ENCODE measurements at regions not wholly inside any gene's neighbourhood (a gene's known extent, or its start where the extent isn't known, plus 50 kb on each side); places are given as distances from the start of the nearest gene placed in this dataset.

DNA sequence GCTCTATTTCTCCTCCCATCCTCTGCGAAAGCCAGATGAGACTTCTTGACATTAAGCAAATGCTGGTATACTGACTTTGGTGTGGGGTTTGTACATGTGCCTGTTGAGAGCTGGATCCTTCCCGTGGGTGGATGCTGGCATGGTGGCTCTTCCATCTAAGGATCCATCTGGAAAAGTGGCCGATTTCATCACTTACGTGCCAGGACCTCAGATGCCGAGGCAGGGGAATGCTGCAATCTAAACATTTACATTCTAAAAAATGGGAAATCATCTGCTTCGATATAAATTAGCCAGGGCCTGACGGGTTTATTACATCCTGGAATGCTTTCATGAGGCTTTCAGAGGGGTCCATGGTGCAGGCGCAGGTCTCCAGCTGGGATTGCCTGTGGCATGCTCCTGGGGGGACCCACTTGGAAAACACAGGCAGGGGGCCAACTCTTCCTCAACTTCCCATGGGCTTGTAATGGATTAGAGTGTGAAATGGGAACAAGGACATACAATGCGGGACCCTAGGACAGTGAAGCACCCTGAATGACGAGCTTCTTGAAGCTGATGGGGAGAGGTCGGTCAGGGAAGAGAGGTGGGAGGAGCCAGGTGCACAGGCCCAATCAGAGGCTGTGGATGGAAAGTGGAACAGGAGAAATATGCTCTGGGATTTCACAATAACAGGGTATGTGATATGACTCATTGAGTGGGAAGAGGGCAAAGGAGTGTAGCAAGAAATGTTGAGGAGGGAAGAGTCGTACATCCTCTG is 105.5 kb upstream of the PITX1 start:
- peak; percentile 58 for DNase-seq (ENCODE audit: low spot score)

GRCh38 chr5:135138116-135138850 is 104.3 kb upstream of the PITX1 start:
- no peak for DNase-seq (ENCODE audit: low spot score)

DNA sequence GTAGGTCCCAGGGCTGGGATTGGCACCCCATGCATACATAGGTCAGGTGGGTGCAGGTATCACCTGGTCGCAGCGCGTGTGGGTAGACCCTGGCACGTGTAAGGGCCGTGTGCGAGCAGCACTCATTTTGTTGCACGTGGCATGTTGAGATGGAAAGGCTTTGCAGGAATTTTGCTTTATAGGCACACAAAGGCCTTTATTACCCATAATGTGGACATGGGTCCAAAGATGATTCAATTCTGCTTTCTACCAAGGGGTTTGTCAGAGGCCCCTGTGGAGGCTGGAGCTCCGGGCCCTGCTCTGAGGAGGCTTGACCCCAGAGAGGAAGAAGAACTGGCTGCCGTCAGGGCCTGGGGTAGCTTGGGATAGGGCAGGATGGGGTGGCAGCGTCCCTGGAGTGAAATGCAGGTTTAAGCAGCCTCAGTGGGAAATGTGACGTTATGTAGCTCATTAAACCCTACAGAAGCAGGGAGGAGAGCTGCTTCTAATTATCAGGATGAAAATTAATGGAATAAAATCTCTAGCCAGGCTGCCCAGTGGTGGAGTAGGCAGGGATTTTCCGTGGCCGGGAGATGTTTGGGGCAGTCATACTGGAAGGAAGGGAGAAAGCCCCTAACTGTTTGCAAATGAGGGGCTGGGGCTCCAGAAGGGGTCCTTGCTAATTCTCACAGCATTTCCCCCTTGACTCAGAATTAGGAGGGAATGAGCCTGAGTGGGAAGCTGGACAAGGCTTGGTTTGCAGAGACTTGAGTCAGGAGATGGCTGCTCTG is 103.3 kb upstream of the PITX1 start:
- no peak for DNase-seq (ENCODE audit: low spot score)

DNA sequence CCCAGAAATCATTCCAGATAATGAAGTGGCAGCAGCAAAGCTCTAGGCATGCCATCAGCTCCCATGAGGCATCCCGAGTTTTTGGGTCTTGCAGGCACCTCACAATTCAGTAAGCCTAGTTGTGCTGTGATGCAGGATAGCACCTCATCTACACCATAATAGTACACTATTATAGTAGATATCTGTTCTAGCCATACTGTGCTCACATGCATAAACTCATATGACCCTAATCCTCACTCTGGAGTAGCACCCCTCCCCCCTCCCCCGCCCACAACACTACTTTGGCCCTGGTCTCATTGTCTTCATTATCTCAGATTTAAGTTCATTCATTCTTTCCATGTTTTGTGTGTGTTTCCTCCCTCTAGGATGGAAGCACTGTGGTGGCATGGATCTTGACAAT is 102.5 kb upstream of the PITX1 start:
- no peak for DNase-seq (ENCODE audit: low spot score)

- no peak for DNase-seq (ENCODE audit: low spot score)
Observed at GRCh38 chr5:135135530-135136226, 101.7 kb upstream of the PITX1 start.

DNA sequence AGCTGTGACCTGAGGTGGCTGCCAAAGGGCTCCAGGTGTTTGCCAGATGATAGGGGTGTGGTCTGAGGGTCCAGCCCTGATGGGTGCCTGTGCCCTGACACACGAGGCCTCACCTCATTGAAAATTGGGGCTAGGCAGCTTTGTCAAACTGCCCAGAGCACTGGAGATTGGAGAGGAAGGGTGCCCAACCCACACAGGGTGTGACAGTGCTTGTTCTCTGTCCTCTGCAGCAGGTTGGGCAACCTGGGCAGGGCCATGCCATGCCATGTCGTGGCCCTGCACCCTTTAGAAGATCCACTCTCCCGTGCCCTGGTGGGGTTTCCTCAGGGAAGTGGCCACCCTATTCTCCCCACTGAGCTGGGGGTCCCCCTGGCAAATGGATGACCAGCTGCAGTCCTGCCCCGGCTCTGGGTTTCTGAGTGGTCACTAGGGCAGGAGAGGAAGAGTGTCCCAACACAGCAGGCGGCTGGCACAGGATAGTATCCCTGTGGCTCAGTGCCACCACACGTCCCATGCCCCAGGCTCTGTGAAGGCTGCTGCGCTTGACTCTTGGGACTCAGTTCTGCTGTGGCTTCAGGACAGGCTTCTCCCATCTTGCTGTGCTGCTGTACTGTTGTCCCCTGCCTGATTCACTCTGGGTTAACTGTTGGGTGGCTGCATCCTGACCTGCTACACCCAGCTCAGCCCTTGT is 100.8 kb upstream of the PITX1 start:
- no peak for DNase-seq (ENCODE audit: low spot score)

GRCh38 chr5:135133698-135134515 is 99.9 kb upstream of the PITX1 start:
- no peak for DNase-seq (ENCODE audit: low spot score)

- no peak for DNase-seq (ENCODE audit: low spot score)
Observed at GRCh38 chr5:135133181-135133580, 99.2 kb upstream of the PITX1 start.

GRCh38 chr5:135131801-135132680 is 98.0 kb upstream of the PITX1 start:
- no peak for DNase-seq (ENCODE audit: low spot score)

GRCh38 chr5:135130261-135131215 is 96.5 kb upstream of the PITX1 start:
- no peak for DNase-seq (ENCODE audit: low spot score)

DNA sequence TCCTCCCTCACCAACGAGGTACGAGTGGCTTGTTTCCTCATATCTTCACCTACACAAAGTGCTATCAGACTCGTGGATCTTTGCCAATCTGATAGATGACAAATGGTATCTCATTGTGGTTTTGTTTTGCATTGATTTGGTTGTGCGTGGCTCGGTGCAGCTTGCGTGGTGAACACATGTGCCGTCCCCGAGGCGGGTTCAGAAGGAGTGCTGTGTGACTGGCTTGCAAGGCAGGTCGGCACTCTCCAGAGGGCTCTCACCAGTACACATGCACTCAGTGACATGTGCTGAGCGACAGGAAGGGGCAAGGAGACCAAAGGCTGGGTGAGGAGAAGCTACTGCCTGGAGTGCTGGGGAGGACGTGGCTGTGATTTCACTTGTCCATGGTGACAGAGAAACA is 95.3 kb upstream of the PITX1 start:
- no peak for DNase-seq (ENCODE audit: low spot score)

- no peak for DNase-seq (ENCODE audit: low spot score)
Observed at GRCh38 chr5:135128361-135128760, 94.3 kb upstream of the PITX1 start.

GRCh38 chr5:135127439-135128240 is 93.6 kb upstream of the PITX1 start:
- DNase-seq (ENCODE audit: low spot score): no peak

DNA sequence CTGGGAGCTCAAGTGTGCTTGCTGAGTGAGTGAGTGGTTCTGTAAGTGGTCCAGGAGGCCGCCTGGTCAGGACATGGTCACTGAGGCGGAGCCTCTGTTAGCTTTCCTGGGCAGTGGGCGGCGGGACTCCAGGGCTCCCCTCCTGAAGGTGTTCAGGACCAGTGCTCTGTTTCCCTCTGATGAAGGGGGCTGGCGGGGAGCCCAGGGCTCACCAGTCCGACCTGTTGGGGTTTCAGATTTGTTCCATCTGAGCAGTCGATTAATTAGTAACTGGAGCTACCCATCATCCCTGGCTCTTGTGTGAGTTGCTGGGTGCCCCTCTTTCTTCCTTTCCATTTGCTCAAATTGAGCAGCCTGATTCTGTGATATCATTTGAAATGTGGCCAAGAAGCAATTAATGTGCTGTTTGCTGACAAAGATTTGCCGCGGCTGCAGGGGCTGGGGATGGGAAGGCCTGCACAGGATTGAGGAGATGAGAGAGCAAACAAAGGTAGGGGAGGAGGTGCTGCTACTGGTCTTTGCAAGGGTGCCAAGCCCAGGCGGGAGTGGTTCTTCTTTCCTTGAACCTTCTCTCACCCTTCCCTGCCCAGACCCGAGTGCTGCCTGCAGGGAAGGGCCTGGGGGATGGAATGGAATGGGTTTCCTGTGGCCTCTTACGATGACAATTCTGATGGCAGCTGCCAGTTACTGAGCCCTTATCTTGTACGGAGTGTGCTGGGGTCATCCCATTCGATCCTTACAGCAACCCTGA is 92.8 kb upstream of the PITX1 start:
- no peak for DNase-seq (ENCODE audit: low spot score)

DNA sequence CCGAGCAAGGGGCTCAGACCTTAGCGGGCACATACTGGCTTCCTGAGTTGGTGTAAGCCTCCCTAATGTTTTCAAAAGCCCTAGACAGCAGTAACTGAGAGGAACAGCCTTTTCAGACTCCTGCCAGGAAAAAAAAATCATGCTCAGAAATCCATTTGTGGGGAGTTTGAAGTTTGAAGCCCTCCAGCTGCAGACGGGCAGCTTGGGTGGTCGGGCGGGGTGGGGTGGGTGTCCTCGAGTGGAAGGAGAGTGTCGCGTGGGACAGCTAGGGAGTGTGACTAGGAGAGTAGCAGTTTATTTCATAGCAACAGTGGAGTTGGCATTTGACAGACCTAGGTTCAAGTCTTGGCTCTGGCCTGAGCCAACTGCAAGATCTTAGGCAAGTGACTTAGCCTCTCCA is 90.7 kb upstream of the PITX1 start:
- DNase-seq (ENCODE audit: low spot score): no peak

- DNase-seq (ENCODE audit: low spot score): no peak
Observed at GRCh38 chr5:135124128-135124527, 90.1 kb upstream of the PITX1 start.

DNA sequence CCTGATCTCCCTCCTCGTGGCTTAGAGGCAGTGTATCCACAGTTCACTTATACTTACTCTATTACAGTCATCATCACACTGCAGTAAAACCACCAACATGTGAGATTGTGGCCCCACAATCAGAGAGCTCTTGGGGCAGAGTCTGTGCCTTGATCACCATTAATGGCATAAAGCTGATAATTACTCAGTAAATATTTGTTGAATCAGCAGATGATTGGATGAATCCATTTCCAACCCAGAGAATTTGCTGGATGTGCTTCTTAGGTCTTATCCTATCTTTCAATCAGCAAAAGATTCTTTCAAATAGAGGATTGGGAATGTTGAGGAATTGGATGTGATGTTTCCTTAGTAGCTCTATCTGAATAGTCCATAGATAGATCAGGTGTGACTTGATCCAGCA is 88.8 kb upstream of the PITX1 start:
- DNase-seq (ENCODE audit: low spot score): no peak

Data from iPS-NIHi11 (cell line).